GM18868 (cell line): ENCODE measurements at regions not wholly inside any gene's neighbourhood (a gene's known extent, or its start where the extent isn't known, plus 50 kb on each side); places are given as distances from the start of the nearest gene placed in this dataset.
"Not testable (repeated sequence)": the region's sequence is repeated elsewhere in the genome, so short reads cannot be mapped to it uniquely, and the experiment has no call there.

Source experiments
- ATAC-seq: cut with Tn5 transposase; IDR thresholded peaks from one replicate; pipeline ENCODE4 v1.9.1; 2021; ENCODE audit warnings: mild to moderate bottlenecking, moderate library complexity; ENCODE audit not compliant: unreplicated experiment

DNA sequence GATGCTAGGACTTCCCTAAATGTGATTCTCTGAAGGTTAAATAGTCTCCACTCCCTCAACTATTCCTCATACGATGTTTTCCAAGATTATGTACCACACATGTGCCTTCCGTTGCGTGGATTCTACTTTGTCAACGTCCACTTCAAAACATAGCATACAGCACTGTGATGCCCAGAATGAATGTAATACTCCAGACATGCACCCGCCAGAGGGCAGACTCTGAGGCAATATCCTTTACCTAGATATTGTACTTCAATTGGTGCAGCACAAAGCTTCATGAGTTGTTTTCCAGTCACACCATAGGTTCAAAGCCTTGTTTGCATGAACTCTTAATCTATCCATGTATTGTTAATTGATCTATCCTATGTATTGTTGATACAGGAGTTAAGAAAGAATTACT is 201.0 kb upstream of the NABP1 start:
- no peak for ATAC-seq

DNA sequence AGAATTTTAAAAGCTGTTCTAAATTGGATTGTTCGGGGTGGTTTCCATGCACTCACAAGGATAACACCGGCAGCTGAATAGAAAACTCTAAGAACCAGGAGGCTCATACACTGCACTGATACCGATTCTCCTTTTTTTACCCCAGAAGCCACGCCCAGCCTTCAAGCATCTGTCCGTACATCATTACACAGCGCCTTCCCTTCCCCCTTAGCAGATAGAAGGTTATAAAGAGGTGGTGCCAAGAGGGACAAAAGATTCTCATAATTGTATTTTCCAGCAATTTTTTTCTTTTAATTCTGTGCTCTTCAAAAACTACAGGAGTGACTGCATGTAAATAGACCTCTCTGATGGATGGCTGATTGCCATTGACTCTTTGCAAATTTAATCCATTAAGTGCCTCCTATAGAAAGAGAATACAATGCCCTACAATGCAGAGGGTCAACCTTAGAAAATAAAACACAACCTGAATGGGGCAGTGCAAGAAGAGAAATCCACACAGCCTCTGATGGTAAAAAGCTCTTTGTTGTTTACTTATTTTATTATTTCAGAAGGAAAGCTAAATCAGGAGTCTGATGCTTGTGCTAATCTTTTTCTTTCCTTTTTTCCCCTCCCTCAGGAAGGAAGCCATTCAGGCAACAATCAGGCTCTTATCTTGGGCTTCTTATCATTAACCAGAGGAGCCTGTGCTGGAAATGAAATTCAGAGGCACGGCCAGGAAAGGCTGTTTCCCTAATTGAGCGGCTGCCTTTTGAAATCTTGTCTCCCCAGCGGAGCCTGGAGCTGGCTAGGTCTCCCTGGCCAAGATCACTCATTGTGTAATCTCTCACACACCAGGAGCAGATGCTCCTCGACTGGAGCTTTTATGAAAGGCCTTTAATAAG is 198.9 kb upstream of the NABP1 start:
- ATAC-seq, result no peak

DNA sequence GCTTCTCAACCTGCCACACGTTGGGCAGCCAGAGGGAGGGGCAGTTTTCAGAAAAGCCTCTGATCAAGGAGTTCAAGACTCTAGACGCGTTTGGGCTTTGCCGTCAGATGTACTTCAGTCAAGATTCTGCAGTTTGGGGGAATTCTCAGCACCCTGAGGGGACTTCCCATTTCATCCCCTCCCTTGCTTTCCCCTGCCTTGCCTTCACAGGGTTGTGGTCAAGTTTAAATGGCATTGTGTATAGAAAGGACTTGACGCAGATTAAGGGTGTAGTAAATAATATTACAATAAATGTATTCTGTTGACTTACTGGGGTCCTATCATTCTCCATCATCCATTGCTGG is 198.3 kb upstream of the NABP1 start:
- peak; percentile 96 for ATAC-seq

DNA sequence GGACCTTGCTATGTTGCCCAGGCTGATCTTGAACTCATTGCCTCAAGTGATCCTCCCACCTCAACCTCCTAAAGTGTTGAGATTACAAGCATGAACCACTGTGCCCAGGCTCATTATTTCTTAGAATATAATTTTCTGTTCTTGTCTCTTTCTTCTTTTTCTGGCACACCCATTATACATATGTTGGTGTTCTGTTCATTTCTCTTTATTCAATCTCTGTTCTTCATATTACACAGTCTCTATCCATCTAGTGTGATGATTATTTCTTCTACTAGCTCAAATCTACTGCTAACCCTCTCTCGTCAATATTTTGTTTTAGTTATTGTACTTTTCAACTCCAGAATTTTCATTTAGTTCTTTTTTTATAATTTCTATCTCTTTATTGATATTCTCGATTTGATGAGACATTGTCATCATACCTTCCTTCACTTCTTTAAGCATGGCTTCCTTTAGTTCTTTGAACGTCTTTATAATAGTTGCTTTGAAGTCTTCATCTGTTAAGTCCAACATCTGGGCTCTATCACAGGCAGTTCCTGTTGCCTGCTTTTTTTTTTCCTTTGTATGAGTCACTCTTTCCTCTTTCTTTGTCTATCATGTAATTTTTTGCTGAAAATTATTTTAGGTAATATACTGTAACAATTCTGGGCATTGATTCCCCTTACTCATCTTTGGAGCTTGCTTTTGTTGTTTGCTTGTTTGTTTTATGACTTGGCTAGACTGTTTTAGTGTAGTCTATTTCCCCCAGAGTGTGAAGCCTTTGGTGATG is 196.4 kb upstream of the NABP1 start:
- ATAC-seq, result no peak

DNA sequence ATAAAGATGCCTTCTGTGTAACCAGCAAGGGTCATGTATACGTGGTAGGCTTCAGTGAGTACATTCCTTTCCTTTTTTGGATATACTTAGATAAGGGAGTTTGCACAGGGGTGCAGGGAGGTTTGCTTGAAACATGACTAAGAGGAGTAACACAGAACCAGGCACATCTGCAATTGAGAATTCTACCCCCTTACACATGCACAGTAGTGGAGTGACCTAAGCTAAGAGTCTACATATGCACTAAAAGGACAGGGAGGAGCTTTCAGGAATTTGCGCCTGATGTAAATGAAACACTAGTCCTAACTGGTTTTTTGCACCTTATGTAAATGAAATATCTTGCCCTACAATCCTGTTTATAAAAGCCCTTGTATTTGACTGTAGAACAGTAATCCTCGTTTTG is 194.8 kb upstream of the NABP1 start:
- no peak for ATAC-seq

DNA sequence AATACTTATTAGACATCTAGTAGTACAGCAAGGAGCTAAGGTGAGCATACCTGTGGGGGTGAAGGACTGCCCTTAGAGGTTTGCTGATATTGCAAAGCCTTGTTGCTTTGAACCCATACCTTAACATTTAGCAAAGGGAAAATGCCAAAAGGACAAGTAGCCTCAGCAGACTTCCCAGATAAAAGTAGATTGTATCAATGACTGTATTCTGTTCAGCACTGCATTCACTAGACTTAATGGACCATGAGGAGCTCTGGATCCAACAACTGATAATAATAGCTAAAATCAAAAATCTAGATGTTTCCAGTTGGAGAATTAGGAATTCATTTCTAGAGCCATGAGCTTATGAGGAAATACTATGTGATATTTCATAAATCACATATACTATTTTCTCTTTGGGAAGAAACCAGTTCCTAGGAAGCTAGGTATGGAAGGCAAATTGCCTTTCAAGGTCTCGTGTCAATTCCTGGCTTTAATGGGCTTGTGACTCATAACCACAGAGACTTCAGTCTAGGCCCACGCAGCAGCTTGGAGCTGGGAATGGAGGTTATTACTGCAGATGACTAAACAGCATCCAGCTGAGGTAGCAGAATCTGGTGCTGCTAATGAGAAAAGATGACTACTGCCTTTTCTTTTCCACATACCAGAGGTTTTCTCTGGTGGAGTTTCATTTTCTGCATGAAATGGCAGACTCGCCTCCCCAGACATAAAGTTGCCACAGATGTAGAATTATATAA is 191.2 kb upstream of the NABP1 start:
- ATAC-seq, result no peak

DNA sequence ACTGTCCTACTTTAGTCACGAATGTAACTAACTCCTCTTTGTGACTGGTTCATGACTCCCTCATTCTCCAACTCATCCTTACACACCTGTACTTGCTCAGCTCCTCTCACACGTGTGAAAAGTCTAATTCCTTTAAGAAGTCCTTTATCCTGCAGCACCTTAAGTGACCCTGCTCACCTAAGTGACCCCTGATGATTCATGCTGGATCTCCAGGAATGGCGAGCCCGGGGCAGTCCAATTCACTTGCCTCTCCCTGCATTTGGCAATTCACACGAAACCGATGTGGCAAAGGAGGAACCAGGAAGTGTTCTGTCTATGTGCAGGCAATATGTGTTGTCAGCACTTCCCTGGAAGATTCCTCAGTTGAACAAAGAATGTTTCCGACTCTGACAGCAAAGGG is 189.8 kb upstream of the NABP1 start:
- ATAC-seq, result no peak

DNA sequence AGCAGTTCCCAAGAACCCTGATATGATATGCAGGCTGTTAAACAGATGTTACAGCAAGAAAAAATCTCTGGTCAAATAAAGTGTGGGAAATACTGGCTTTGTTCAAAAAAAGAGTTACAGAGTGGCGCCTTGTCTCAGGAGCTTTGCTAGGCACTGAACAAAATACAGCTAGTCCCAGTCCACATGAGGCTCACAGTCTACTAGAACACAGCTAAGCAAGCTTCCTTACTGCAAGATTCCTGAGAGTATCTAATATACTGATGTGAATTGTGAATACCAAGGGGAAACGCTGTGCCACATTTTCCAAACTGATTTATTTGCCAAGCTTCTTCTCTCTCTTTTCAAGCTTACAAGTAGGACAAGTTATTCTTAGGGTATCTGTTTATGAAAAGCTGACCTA is 188.8 kb upstream of the NABP1 start:
- ATAC-seq, result no peak

DNA sequence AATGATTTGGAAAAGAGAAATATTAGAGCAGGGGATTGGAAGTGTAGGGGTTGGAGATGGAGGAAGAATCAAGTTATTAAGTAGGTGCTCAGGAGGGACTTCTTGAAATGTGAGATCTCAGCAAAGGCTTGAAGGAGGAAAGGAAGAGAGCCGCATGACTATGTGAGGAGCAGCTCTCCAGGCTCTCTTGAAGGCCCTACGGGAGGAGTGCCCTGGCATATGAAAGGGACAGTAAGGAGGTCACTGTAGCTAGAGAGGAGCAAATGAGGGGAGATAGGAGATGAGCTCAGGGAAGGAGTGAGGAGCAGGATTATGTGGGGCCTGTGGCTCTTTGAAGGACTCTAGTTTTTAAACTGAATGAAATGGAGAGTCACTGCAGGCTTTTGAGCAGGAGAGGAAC is 181.1 kb upstream of the NABP1 start:
- ATAC-seq, result no peak

DNA sequence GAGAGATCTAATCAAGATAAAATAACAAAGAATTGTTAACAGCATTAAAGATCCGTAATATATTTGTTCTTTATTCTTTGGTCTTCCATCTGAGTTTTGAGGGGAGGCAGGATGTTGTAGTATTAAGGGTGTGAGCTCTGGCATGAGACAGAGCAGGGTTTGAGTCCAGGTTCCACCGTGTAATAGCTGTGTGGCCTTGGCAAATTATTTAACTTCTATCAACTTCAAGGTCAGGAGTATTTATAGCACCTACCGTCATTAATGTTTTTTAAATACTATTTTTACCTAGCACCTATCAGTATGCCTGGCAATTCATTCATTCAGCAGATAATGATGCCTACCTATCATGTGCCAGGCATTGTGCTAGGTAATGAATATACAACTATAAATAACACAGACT is 180.1 kb upstream of the NABP1 start:
- ATAC-seq, result no peak

DNA sequence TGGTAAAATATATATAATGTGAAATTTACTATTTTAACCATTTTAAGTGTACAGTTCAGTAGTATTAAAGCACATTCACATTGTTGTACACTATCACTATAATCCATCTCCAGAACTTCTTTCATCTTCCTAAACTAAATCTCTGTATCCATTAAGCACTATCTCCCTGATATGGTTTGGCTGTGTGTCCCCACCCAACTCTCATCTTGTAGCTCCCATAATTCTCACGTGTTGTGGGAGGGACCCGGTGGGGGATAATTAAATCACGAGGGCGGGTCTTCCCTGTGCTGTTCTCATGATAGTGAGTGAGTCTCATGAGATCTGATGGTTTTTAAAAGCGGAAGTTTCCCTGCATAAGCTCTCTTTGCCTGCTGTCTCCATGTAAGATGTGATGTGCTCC is 178.9 kb upstream of the NABP1 start:
- no peak for ATAC-seq

DNA sequence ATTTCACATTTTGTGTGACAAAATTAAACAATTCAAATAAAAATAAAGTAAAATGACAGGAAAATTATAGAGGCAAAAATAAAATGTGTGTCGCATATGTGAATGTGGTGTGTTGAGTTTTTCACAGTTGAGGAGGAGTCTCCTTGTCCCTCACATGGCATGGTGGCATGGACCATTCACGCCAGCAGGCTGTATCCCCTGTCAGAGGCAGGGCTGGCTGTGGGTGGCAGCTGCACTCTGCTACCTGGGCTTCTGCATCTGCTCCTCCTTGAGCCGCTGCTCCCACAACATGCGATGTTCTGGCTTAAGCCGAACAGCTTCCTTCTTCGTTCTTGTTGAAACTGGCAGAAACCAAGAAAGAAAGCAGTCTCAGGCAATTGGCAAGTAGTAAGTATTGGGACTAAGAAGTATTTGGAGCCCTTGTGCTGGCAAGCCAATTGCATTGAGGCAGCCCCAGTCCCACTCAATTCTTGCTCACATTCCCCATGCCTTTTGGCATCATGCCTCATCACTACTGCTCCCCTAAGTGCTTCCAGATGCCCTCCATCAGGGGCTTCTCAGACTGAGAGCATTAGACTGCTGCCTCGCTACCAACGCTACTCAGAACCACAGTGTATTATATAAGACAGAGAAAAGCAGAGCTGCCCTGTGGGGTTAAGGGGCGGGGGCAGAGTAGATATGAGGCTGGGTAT is 177.9 kb upstream of the NABP1 start:
- no peak for ATAC-seq

DNA sequence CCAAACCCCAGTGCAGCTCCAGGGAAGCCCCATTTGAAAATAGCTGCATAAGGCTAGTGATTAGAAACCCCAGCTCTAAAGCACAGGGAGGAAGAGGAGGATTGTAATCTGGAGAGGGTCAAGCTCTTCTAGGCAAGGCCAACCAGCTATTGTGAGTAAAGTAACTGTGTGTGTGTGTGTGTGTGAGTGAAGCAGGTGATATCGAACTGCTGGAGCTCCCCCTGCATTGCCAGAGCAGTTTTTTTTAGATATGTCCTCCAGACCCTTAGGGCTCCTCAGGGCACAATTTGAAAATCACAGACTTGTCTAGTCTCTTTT is 177.4 kb upstream of the NABP1 start:
- ATAC-seq, result no peak

DNA sequence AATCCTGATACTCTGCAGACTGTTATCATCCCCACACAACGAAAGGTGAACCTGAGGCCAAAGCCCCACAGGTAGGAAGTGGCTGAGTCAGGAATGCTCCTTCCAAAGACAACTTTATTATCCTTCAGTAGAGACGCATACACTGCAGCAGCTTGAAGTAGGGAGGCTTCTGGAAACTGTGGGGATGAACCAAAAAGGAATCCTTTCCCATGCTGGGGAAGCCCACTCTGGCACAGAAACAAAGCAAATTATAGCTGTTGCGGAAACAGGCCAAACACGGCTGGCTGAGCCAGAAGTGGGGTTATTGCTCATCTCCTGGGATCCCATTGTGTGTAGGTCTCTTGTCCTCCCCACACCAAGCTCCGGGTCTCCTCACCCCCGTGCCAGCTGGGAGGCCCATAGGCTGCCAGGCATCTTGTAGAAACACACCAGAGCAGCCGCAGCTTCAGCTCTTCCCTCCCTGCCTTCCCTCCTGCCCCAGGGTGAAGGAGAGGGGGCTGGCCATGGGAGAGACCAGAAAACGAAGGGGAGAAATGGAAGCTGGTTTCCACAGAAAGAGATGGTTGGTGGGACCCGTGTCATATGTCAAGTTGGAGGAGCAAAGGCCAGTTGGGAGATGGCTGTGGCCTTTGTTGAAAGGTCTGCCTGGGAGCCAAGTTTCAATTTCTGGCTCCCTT is 176.9 kb upstream of the NABP1 start:
- ATAC-seq, result no peak

DNA sequence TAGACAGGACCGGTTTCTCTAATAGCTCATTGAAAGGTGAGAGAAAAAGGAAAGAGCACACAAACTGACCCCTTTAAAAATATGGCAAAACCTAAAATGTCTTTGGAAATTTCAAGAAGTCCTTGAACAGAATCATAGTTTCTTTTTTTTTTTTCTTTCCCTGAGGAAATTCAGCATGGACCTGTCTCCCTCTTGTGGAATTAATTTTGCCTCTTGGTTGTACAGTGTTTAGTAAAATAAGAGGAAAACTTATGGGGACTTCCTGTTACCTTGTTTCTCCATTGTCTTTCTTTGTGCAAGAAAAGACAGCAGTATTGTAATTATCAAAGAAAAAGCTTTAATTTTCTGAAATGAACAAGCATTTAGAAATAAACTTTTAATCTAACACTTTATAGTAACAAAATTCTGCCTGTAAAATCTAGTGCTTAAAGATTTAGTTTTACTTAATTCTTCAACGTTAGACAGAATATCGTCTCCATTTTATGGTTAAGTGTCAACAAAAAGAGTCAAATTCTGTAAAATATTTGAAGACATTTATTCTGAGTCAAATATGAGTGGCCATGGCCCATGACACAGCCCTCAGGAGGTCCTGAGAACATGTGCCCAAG is 176.3 kb upstream of the NABP1 start:
- ATAC-seq, result no peak

DNA sequence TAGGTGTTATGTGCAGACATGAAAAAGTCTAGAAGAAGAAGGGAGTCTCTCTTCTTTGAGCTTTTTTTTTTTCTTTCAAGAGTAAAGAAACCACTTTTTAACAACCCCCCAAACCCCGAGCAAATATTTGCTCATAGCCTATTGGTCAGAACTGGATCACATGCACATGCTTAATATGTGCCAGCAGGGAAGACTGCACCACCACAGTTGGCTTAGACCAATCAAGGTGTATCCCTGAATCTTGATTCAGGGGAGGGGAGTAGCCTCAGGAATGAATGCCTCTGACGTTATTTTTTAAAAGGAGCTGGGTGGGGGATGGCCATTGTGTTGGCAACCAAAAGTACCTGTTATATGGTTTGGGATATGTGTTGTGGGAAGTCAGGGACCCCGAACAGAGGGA is 171.4 kb upstream of the NABP1 start:
- no peak for ATAC-seq

DNA sequence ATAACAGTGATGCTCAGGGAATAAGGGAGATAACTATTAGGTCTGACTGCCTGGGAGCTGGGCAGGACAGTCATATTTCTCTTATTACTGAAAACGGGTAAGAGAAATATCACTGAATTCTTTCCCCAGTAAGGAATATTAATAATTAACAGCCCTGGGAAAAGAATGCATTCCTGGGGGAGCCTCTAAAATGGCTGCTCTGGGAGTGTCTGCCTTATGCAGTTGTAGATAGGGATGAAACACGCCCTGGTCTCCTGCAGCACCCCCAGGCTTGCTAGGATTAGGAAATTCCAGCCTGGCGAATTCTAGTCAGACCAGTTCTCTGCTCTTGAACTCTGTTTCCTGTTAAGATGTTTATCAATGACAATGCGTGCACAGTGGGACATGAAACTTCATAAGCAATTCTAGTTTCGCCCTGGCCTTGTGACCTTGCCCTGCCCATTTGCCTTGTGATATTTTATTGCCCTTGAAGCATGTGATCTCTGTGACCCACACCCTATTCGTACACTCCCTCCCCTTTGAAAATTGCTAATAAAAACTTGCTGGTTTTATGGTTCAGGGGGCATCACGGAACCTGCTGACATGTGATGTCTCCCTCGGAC is 170.6 kb upstream of the NABP1 start:
- ATAC-seq, result not testable (repeated sequence)

DNA sequence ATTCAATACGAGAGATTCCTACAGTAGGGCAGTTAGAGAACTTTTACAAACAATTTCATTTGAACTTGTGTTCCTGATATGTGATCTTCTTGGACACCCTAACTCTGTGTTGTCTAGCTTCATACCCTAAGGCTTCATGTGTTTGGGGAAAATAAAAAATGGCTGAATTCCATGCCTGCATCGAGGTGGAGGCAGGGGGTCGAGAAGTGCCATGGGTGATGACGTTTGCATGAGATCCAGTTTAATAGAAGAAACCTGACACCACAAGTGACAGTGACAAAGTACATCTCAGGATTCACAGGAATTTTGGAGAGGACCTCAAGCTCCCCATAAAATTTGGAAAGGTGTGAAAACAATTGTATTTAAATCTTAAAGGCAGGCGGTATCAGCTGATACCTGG is 169.2 kb upstream of the NABP1 start:
- no peak for ATAC-seq

DNA sequence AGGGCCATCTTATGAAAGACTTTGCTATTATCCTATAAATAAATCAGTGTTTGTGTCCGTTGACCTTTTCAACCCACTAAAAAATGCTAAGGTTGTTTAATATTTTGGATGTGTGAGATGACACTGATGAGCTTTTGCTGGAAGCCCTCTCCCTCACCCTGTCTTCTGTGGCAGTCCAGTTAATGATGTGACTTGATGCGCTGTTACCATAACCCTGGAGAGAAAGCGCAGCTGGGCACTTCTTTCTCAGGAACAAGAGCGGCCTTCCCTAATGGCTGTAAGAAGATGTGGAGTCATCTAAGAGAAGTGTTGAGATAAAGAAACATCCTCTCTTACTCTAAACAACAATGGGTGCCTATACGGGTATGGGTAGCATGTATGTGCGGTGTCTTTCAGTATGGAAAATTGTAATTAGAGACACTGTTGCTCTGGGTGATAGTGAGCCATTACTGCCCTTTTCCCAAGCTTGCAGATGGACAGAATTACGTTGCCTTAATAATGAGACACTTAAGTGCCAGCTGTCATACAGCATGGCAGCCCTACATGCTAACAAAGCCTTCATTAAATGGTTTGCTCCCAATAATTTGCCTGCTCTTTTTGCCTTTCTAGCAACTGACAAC is 165.6 kb upstream of the NABP1 start:
- no peak for ATAC-seq

DNA sequence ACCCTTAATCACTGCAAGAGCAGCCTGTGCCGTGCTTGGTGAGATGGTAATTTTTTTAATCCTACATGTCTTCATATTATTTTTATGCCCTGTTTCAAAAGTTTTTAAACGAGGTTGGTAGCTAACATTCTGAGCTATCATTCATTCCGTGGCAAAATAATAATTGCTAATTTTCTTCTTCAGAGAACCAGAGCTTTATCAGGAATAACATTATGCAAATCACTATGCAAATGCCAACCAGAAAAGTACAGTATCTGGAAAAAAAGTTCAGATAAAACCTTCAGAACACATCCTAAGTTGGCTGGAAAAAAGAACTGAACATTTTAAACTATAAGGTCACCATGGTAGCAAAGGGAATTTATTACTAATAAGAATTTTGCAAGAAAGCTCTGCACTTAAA is 165.1 kb upstream of the NABP1 start:
- no peak for ATAC-seq
